ENCODE measurements at regions not wholly inside any gene's neighbourhood (a gene's known extent, or its start where the extent isn't known, plus 50 kb on each side); places are given as distances from the start of the nearest gene placed in this dataset.

- TF ChIP-seq, protein P1, sequence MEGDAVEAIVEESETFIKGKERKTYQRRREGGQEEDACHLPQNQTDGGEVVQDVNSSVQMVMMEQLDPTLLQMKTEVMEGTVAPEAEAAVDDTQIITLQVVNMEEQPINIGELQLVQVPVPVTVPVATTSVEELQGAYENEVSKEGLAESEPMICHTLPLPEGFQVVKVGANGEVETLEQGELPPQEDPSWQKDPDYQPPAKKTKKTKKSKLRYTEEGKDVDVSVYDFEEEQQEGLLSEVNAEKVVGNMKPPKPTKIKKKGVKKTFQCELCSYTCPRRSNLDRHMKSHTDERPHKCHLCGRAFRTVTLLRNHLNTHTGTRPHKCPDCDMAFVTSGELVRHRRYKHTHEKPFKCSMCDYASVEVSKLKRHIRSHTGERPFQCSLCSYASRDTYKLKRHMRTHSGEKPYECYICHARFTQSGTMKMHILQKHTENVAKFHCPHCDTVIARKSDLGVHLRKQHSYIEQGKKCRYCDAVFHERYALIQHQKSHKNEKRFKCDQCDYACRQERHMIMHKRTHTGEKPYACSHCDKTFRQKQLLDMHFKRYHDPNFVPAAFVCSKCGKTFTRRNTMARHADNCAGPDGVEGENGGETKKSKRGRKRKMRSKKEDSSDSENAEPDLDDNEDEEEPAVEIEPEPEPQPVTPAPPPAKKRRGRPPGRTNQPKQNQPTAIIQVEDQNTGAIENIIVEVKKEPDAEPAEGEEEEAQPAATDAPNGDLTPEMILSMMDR (IDR thresholded peaks at IDR 0.05): no peak
- TF ChIP-seq POLR2A (IDR thresholded peaks at IDR 0.05) (no peak), POLR2AphosphoS5 (IDR thresholded peaks at IDR 0.05) (no peak)
Observed at GRCh38 chr7:76123316-76123715, 75.4 kb downstream of the MDH2 start.
